ENCODE measurements at regions not wholly inside any gene's neighbourhood (a gene's known extent, or its start where the extent isn't known, plus 50 kb on each side); places are given as distances from the start of the nearest gene placed in this dataset.

DNA sequence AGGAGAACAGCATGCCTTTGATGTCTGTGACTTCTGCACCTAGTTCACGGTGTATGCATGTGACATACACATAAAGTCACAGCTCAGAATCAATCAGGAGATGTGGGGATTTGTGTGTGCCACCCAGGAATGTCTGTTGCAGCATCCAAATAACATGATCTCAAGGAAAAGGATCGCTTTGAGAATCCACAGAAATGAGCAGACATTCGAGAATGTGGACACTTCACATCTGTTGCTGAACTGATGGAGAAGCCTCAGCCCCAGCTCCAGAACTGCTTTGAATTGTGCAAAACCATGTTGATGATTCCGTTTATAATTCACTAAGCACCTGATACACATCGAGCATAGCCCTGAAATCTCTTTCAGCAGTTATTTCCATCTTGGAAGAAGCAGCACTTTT, 208.6 kb downstream of the CMPK2 start:
- no peak overlapping the region for H3K4ac ChIP-seq (ENCODE audit: low read depth, low read length)
- no peak overlapping the region for H4K8ac ChIP-seq (ENCODE audit: low read depth, low read length)
- H3K79me1 ChIP-seq (ENCODE audit: low read length): no peaks in the 10 kb centered on the region
- H3K4me1 ChIP-seq (ENCODE audit: control insufficient read depth, low read depth, low read length): no peaks in the 10 kb centered on the region
- H3K4me3 ChIP-seq (ENCODE audit: low read length): no peak overlapping the region
- H3K79me2 ChIP-seq (ENCODE audit: control insufficient read depth, insufficient read depth, low read length): no peaks in the 10 kb centered on the region
- no peaks in the 10 kb centered on the region for H3K27me3 ChIP-seq (ENCODE audit: insufficient read depth, low read length, poor library complexity)
- H3K9ac ChIP-seq (ENCODE audit: low read length): no peak overlapping the region
- no peak overlapping the region for H2BK5ac ChIP-seq (ENCODE audit: low read length)
- no peak overlapping the region for H3K23ac ChIP-seq (ENCODE audit: low read length)
- no peak overlapping the region for H3K18ac ChIP-seq (ENCODE audit: low read length)
- no peak overlapping the region for H3K56ac ChIP-seq (ENCODE audit: low read length)
- H4K5ac ChIP-seq (ENCODE audit: low read length): no peak overlapping the region
- no peak overlapping the region for H2BK120ac ChIP-seq (ENCODE audit: low read depth, low read length)
- no peak overlapping the region for H3K27ac ChIP-seq (ENCODE audit: low read depth, low read length)
- no peak overlapping the region for H3K4me2 ChIP-seq (ENCODE audit: low read length)
- H2AK5ac ChIP-seq (ENCODE audit: low read length): no peak overlapping the region
- WGBS (ENCODE audit: extremely low coverage, insufficient coverage, low lambda C conversion rate): no CpG with 5 or more reads among the region's 5 CpGs
- no peaks in the 10 kb centered on the region for H3K36me3 ChIP-seq (ENCODE audit: control insufficient read depth, insufficient read depth, low read length)
- no peak overlapping the region for H2BK15ac ChIP-seq (replicated peaks; ENCODE audit: low read depth)
- DNase-seq: no peak

DNA sequence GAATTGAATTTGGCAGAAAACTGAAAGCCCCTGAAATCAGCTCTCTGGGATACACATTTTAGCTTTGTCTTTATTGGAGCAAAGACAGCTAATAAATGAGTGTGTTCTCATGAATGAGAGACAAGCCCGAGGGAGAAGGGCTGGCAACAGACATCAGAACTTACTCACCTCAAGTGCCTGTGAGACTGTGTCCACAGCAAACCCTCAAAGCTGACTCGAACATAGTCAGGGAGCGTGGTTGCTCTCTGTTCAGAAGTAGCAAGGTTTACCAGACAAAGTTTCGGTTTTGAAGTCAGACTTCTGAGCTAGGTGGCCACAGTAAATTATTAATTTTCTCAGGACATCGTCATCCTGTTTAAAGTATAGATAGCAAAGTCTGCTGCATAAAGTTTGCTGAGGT, 207.9 kb downstream of the CMPK2 start:
- no peaks in the 10 kb centered on the region for H3K36me3 ChIP-seq (ENCODE audit: control insufficient read depth, insufficient read depth, low read length)
- no peak overlapping the region for H2AK5ac ChIP-seq (ENCODE audit: low read length)
- no peaks in the 10 kb centered on the region for H3K27me3 ChIP-seq (ENCODE audit: insufficient read depth, low read length, poor library complexity)
- no peak overlapping the region for H2BK120ac ChIP-seq (ENCODE audit: low read depth, low read length)
- H2BK5ac ChIP-seq (ENCODE audit: low read length): no peak overlapping the region
- no CpG with 5 or more reads among the region's 5 CpGs for WGBS (ENCODE audit: extremely low coverage, insufficient coverage, low lambda C conversion rate)
- no peaks in the 10 kb centered on the region for H3K79me1 ChIP-seq (ENCODE audit: low read length)
- no peak overlapping the region for H4K8ac ChIP-seq (ENCODE audit: low read depth, low read length)
- H3K79me2 ChIP-seq (ENCODE audit: control insufficient read depth, insufficient read depth, low read length): no peaks in the 10 kb centered on the region
- no peak overlapping the region for H3K56ac ChIP-seq (ENCODE audit: low read length)
- no peak overlapping the region for H3K18ac ChIP-seq (ENCODE audit: low read length)
- H2BK15ac ChIP-seq (replicated peaks; ENCODE audit: low read depth): no peak overlapping the region
- no peak overlapping the region for H3K23ac ChIP-seq (ENCODE audit: low read length)
- DNase-seq: no peak
- no peak overlapping the region for H4K5ac ChIP-seq (ENCODE audit: low read length)
- H3K27ac ChIP-seq (ENCODE audit: low read depth, low read length): no peak overlapping the region
- H3K4me1 ChIP-seq (ENCODE audit: control insufficient read depth, low read depth, low read length): no peaks in the 10 kb centered on the region
- H3K4me2 ChIP-seq (ENCODE audit: low read length): no peak overlapping the region
- no peak overlapping the region for H3K4ac ChIP-seq (ENCODE audit: low read depth, low read length)
- H3K4me3 ChIP-seq (ENCODE audit: low read length): no peak overlapping the region
- no peak overlapping the region for H3K9ac ChIP-seq (ENCODE audit: low read length)

DNA sequence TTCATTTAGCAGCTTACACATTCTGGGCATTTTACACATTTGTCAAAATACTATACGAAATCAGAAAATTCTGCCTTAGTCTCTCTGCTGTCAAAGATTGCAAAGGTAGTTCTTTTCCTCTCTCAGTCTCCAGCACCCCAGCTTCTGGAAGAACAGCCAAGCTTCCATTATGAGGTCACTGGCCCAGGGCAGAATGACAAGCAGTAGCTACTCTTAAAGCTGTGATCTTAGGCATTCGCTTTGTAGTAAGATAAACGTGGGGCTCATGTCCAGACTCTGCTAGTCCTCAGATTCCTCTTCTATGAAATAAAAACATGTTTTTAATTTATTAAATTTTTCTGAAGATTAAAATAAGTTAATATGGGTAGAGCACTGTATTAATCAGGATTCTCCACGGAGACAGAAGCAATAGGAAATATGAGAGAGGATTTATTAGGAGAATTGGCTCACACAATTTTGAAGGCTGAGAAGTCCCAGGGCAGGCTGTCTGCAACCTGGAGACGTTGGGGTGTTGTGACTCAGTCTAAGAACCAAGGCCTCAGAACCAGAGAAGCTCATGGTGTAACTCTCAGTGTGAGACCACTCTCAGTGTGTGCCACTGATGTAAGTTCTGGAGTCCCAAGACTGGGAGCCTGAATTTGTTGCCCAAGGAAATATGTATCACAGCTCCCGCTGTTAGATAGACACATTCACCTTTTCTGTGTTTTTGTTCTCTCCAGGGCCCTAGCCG, 201.2 kb downstream of the CMPK2 start:
- Histone ChIP-seq H2BK120ac (ENCODE audit: low read depth, low read length) (no peak overlapping the region), H3K4ac (ENCODE audit: low read depth, low read length) (no peak overlapping the region), H2AK5ac (ENCODE audit: low read length) (no peak overlapping the region), H3K23ac (ENCODE audit: low read length) (no peak overlapping the region), H4K8ac (ENCODE audit: low read depth, low read length) (no peak overlapping the region), H3K36me3 (ENCODE audit: control insufficient read depth, insufficient read depth, low read length) (no peaks in the 10 kb centered on the region), H3K79me2 (ENCODE audit: control insufficient read depth, insufficient read depth, low read length) (no peaks in the 10 kb centered on the region), H3K27ac (ENCODE audit: low read depth, low read length) (no peak overlapping the region), H3K56ac (ENCODE audit: low read length) (no peak overlapping the region), H3K27me3 (ENCODE audit: insufficient read depth, low read length, poor library complexity) (no peaks in the 10 kb centered on the region), H3K4me2 (ENCODE audit: low read length) (no peak overlapping the region), H3K79me1 (ENCODE audit: low read length) (no peaks in the 10 kb centered on the region), H2BK5ac (ENCODE audit: low read length) (no peak overlapping the region), H3K18ac (ENCODE audit: low read length) (no peak overlapping the region), H2BK15ac (replicated peaks; ENCODE audit: low read depth) (no peak overlapping the region), H3K4me3 (ENCODE audit: low read length) (no peak overlapping the region), H4K5ac (ENCODE audit: low read length) (no peak overlapping the region), H3K9ac (ENCODE audit: low read length) (no peak overlapping the region), H3K4me1 (ENCODE audit: control insufficient read depth, low read depth, low read length) (no peaks in the 10 kb centered on the region)
- WGBS (ENCODE audit: extremely low coverage, insufficient coverage, low lambda C conversion rate): no CpG with 5 or more reads among the region's 7 CpGs
- DNase-seq: no peak

DNA sequence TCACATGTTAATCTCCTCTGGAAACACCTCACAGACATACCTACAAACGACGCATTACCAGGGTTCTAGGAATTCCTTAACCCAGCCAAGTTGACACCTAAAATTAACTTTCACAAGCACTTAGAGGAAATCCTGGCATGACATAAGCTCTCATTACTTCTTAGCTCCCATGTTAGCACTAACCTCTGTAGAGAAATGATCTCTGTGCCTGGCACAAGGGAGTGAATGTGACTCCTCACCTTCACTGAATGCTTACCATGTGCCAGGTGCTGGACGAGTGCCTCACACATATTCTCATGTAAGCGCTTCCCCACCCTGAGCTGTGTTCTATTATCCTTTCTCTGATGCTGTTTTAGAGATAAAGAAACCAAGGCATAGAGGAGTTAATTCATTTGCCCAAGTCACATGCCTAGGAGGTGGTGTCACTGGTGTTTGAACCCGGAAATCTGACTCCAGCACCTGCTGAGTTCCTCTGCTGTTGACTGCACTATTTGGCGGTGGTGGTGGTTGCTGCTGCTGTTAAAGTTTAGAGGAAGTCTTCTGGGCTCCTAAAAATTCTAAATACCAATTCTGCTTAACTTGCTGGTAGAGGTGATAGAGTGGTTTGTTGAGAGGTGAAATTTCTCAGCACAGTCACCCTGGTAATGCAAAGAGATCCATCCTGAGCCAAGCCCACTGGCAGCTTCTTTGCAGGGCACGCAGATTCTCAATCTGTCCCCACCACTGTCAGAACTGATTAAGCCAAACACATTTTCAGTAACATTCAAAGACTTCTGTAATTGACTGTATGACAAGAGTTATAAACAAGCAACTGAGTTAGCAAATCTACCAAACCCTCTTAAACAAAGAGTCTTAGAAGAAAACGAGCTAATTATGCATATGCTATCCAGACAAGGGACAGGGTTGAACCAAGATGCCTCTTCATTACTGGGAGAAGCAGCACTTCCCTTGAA, 200.3 kb downstream of the CMPK2 start:
- Histone ChIP-seq H3K79me1 (ENCODE audit: low read length) (no peaks in the 10 kb centered on the region), H3K36me3 (ENCODE audit: control insufficient read depth, insufficient read depth, low read length) (no peaks in the 10 kb centered on the region), H3K27me3 (ENCODE audit: insufficient read depth, low read length, poor library complexity) (no peaks in the 10 kb centered on the region), H2BK15ac (replicated peaks; ENCODE audit: low read depth) (no peak overlapping the region), H3K56ac (ENCODE audit: low read length) (no peak overlapping the region), H3K4me1 (ENCODE audit: control insufficient read depth, low read depth, low read length) (no peaks in the 10 kb centered on the region), H2BK120ac (ENCODE audit: low read depth, low read length) (no peak overlapping the region), H3K4me2 (ENCODE audit: low read length) (no peak overlapping the region), H3K9ac (ENCODE audit: low read length) (no peak overlapping the region), H3K23ac (ENCODE audit: low read length) (no peak overlapping the region), H3K4me3 (ENCODE audit: low read length) (no peak overlapping the region), H4K5ac (ENCODE audit: low read length) (no peak overlapping the region), H3K4ac (ENCODE audit: low read depth, low read length) (no peak overlapping the region), H4K8ac (ENCODE audit: low read depth, low read length) (no peak overlapping the region), H3K79me2 (ENCODE audit: control insufficient read depth, insufficient read depth, low read length) (no peaks in the 10 kb centered on the region), H2AK5ac (ENCODE audit: low read length) (no peak overlapping the region), H3K18ac (ENCODE audit: low read length) (no peak overlapping the region), H2BK5ac (ENCODE audit: low read length) (no peak overlapping the region), H3K27ac (ENCODE audit: low read depth, low read length) (no peak overlapping the region)
- DNase-seq: no peak
- no CpG with 5 or more reads among the region's 8 CpGs for WGBS (ENCODE audit: extremely low coverage, insufficient coverage, low lambda C conversion rate)

DNA sequence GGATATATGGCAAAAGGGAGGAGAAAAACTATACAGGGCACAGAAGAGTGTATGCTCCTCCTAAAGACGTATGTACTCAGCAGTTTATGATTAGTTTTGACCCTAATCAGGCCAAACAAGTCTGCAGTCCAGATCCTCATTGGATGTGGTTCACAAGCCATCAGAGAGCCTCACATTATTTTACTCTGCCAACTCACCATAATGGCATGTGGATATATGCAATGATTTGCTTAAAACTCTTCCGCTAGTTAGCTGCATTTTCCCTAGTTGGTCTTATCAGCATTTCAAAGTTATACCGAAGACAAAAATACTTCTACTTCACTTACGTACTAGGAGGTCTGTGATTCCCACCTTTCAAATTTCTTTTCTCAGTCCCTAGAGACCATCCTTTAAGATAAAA, 198.4 kb downstream of the CMPK2 start:
- no peak overlapping the region for H3K4me3 ChIP-seq (ENCODE audit: low read length)
- H4K5ac ChIP-seq (ENCODE audit: low read length): no peak overlapping the region
- H3K79me2 ChIP-seq (ENCODE audit: control insufficient read depth, insufficient read depth, low read length): no peaks in the 10 kb centered on the region
- H2BK120ac ChIP-seq (ENCODE audit: low read depth, low read length): no peak overlapping the region
- no peak overlapping the region for H4K8ac ChIP-seq (ENCODE audit: low read depth, low read length)
- H3K9ac ChIP-seq (ENCODE audit: low read length): no peak overlapping the region
- no peaks in the 10 kb centered on the region for H3K27me3 ChIP-seq (ENCODE audit: insufficient read depth, low read length, poor library complexity)
- no peaks in the 10 kb centered on the region for H3K4me1 ChIP-seq (ENCODE audit: control insufficient read depth, low read depth, low read length)
- H2AK5ac ChIP-seq (ENCODE audit: low read length): no peak overlapping the region
- H3K18ac ChIP-seq (ENCODE audit: low read length): no peak overlapping the region
- H3K36me3 ChIP-seq (ENCODE audit: control insufficient read depth, insufficient read depth, low read length): no peaks in the 10 kb centered on the region
- DNase-seq: no peak
- H3K79me1 ChIP-seq (ENCODE audit: low read length): no peaks in the 10 kb centered on the region
- no peak overlapping the region for H3K4ac ChIP-seq (ENCODE audit: low read depth, low read length)
- no peak overlapping the region for H2BK5ac ChIP-seq (ENCODE audit: low read length)
- H3K23ac ChIP-seq (ENCODE audit: low read length): no peak overlapping the region
- no CpG with 5 or more reads among the region's 4 CpGs for WGBS (ENCODE audit: extremely low coverage, insufficient coverage, low lambda C conversion rate)
- no peak overlapping the region for H2BK15ac ChIP-seq (replicated peaks; ENCODE audit: low read depth)
- H3K56ac ChIP-seq (ENCODE audit: low read length): no peak overlapping the region
- no peak overlapping the region for H3K4me2 ChIP-seq (ENCODE audit: low read length)
- H3K27ac ChIP-seq (ENCODE audit: low read depth, low read length): no peak overlapping the region

Measured in mesendoderm (in vitro differentiated cells).